IPS-18a (cell line): ENCODE measurements at regions not wholly inside any gene's neighbourhood (a gene's known extent, or its start where the extent isn't known, plus 50 kb on each side); places are given as distances from the start of the nearest gene placed in this dataset.
"Not testable (repeated sequence)": the region's sequence is repeated elsewhere in the genome, so short reads cannot be mapped to it uniquely, and the experiment has no call there.

ENCODE experiments used
- H3K27ac ChIP-seq: one replicate; pipeline ENCODE4 v1.5.1; 2013; ENCODE audit warnings: low read length
- H3K27me3 ChIP-seq: one replicate; pipeline ENCODE4 v1.6.1; 2013; ENCODE audit warnings: mild to moderate bottlenecking, low read length; ENCODE audit not compliant: control insufficient read depth, insufficient read depth
- H3K36me3 ChIP-seq: one replicate; pipeline ENCODE4 v1.6.1; 2013; ENCODE audit warnings: low read depth, low read length; ENCODE audit not compliant: control insufficient read depth
- H3K4me1 ChIP-seq: one replicate; pipeline ENCODE4 v1.6.1; 2013; ENCODE audit warnings: low read depth, low read length; ENCODE audit not compliant: control insufficient read depth
- H3K4me3 ChIP-seq: one replicate; pipeline ENCODE4 v1.5.1; 2013; ENCODE audit warnings: low read length
- H3K9ac ChIP-seq: one replicate; pipeline ENCODE4 v1.6.1; 2013; ENCODE audit warnings: mild to moderate bottlenecking, low read length, moderate library complexity
- H3K9me3 ChIP-seq: one replicate; pipeline ENCODE4 v1.6.1; 2013; ENCODE audit warnings: low read depth, low read length; ENCODE audit not compliant: control insufficient read depth

DNA sequence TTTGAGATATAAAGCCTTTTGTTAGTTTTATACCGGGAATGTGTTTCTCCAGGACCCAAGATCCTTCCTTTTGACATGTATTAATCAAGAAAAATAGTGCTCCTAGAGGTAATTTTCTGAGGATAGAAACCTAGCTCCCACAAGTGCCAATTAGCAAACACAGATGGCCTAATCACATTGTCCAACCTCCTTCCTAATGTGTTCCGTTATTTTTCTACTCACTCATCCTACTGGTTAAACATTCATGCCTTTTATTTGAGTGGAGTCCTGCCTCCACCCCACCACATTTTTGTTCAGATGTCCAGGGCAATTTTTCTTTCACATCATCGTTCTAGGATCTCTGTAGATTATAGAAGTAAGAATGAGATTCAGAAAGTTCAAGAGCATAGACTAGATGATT lies 610.0 kb upstream of the MBL2 start:
- Histone ChIP-seq H3K4me3 (no peak overlapping the region), H3K27ac (no peak overlapping the region), H3K9me3 (no peaks in the 10 kb centered on the region), H3K27me3 (no peaks in the 10 kb centered on the region), H3K36me3 (no peaks in the 10 kb centered on the region), H3K4me1 (no peaks in the 10 kb centered on the region), H3K9ac (no peak overlapping the region)

DNA sequence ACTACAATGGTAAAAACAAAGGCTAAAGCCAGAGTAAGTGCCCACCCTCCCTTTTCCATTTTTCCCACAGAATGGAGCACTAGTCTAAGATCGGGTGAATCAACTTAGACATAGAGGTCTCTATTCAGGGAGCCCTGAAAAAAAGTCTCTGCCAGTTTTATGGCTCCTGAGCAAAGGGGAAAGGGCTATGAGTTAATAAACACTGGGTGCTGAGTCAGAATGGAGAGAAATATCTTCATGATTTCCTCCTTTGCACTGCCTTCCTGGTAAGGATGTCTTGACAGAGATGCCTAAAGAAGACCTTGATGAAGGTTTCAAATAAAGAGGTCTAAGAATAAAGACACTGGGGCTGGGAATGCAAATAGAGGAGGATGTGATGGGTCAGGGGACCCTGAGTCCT lies 607.4 kb upstream of the MBL2 start:
- no peaks in the 10 kb centered on the region for H3K36me3 ChIP-seq
- H3K4me3 ChIP-seq: no peak overlapping the region
- H3K9ac ChIP-seq: no peak overlapping the region
- no peak overlapping the region for H3K27ac ChIP-seq
- H3K9me3 ChIP-seq: no peaks in the 10 kb centered on the region
- H3K4me1 ChIP-seq: no peaks in the 10 kb centered on the region
- H3K27me3 ChIP-seq: no peaks in the 10 kb centered on the region

GRCh38 chr10:53370347-53370746 lies 597.8 kb upstream of the MBL2 start:
- Histone ChIP-seq H3K27ac (no peak overlapping the region), H3K9ac (no peak overlapping the region), H3K36me3 (no peaks in the 10 kb centered on the region), H3K27me3 (no peaks in the 10 kb centered on the region), H3K4me3 (no peak overlapping the region), H3K9me3 (no peaks in the 10 kb centered on the region), H3K4me1 (no peaks in the 10 kb centered on the region)

DNA sequence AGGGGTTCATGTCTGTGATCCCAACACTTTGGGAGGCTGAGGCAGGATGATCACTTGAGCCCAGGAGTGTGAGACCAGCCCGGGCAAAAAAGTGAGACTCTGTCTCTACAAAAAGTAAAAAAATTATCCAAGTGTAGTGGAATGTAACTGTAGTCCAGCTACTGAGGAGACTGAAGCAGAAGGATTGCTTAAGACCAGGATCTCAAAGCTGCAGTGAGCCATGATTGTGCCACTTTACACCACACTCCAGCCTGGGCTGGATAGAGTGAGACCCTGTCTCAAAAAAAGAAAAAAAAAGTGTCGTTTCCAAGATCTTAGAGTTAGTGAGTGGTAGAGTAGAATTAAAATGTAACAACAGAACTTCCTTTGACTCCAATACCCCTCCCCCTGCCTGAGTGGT lies 589.4 kb upstream of the MBL2 start:
- Histone ChIP-seq H3K36me3 (no peaks in the 10 kb centered on the region), H3K27ac (no peak overlapping the region), H3K4me1 (peaks cover 18% of the 10 kb centered on the region)

GRCh38 chr10:53361281-53361680 lies 588.7 kb upstream of the MBL2 start:
- no peak overlapping the region for H3K4me3 ChIP-seq

More for the DNA sequence above, 589.4 kb upstream of the MBL2 start:
- no peak overlapping the region for H3K4me3 ChIP-seq
- no peaks in the 10 kb centered on the region for H3K27me3 ChIP-seq
- H3K9me3 ChIP-seq: no peaks in the 10 kb centered on the region
- no peak overlapping the region for H3K9ac ChIP-seq

DNA sequence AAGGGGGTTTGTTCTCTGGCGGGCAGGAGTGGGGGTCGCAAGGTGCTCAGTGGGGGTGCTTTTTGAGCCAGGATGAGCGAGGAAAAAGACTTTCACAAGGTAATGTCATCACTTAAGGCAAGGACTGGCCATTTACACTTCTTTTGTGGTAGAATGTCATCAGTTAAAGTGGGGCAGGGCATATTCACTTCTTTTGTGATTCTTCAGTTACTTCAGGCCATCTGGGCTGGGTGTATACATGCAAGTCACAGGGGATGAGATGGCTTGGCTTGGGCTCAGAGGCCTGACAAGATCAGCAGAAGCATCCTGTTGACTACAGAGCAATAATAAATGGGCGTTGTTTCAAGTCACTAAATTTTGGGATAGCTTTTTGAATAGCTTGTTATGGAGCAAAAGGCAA lies 586.4 kb upstream of the MBL2 start:
- not testable (repeated sequence) for H3K4me3 ChIP-seq, H3K9me3 ChIP-seq, H3K36me3 ChIP-seq, H3K27me3 ChIP-seq, H3K9ac ChIP-seq
- Histone ChIP-seq H3K4me1 (peaks cover 13% of the 10 kb centered on the region), H3K27ac (peak overlapping the region; percentile 55)

More at GRCh38 chr10:53361281-53361680, 588.7 kb upstream of the MBL2 start:
- Histone ChIP-seq H3K27ac (no peak overlapping the region), H3K9me3 (no peaks in the 10 kb centered on the region), H3K9ac (no peak overlapping the region), H3K4me1 (peaks cover 18% of the 10 kb centered on the region), H3K27me3 (no peaks in the 10 kb centered on the region), H3K36me3 (no peaks in the 10 kb centered on the region)

- no peaks in the 10 kb centered on the region for H3K36me3 ChIP-seq
- no peak overlapping the region for H3K4me3 ChIP-seq
- H3K4me1 ChIP-seq: peaks cover 13% of the 10 kb centered on the region
- peak overlapping the region; percentile 22 for H3K27ac ChIP-seq
- no peak overlapping the region for H3K9ac ChIP-seq
- no peaks in the 10 kb centered on the region for H3K9me3 ChIP-seq
- no peaks in the 10 kb centered on the region for H3K27me3 ChIP-seq
Observed at GRCh38 chr10:53358536-53358935, 586.0 kb upstream of the MBL2 start.

GRCh38 chr10:53357587-53357986 lies 585.0 kb upstream of the MBL2 start:
- Histone ChIP-seq H3K4me1 (peaks cover 13% of the 10 kb centered on the region), H3K27ac (no peak overlapping the region), H3K27me3 (no peaks in the 10 kb centered on the region), H3K36me3 (no peaks in the 10 kb centered on the region), H3K4me3 (no peak overlapping the region), H3K9ac (no peak overlapping the region), H3K9me3 (no peaks in the 10 kb centered on the region)

- no peak overlapping the region for H3K27ac ChIP-seq
- H3K27me3 ChIP-seq: no peaks in the 10 kb centered on the region
- no peaks in the 10 kb centered on the region for H3K9me3 ChIP-seq
- H3K36me3 ChIP-seq: no peaks in the 10 kb centered on the region
- no peak overlapping the region for H3K9ac ChIP-seq
- no peak overlapping the region for H3K4me3 ChIP-seq
- peaks cover 13% of the 10 kb centered on the region for H3K4me1 ChIP-seq
Observed at GRCh38 chr10:53356616-53357349, 584.2 kb upstream of the MBL2 start.

GRCh38 chr10:53342531-53342930 lies 569.9 kb upstream of the MBL2 start:
- H3K4me1 ChIP-seq: peaks cover 17% of the 10 kb centered on the region
- not testable (repeated sequence) for H3K4me3 ChIP-seq, H3K9me3 ChIP-seq, H3K9ac ChIP-seq, H3K27ac ChIP-seq, H3K27me3 ChIP-seq, H3K36me3 ChIP-seq

GRCh38 chr10:53338199-53338598 lies 565.6 kb upstream of the MBL2 start:
- not testable (repeated sequence) for H3K4me3 ChIP-seq, H3K27me3 ChIP-seq, H3K27ac ChIP-seq, H3K9me3 ChIP-seq, H3K36me3 ChIP-seq, H3K9ac ChIP-seq, H3K4me1 ChIP-seq

- H3K9ac ChIP-seq, H3K36me3 ChIP-seq, H3K9me3 ChIP-seq, H3K27ac ChIP-seq, H3K4me1 ChIP-seq, H3K27me3 ChIP-seq, H3K4me3 ChIP-seq: not testable (repeated sequence)
Observed at GRCh38 chr10:53335803-53336422, 563.3 kb upstream of the MBL2 start.
